SKM-1 (cell line): ENCODE measurements at regions not wholly inside any gene's neighbourhood (a gene's known extent, or its start where the extent isn't known, plus 50 kb on each side); places are given as distances from the start of the nearest gene placed in this dataset.
"Not testable (repeated sequence)": the region's sequence is repeated elsewhere in the genome, so short reads cannot be mapped to it uniquely, and the experiment has no call there.

Source experiments
- DNase-seq: peaks from one replicate; lab custom pipeline; 2025; ENCODE audit not compliant: unreplicated experiment; lab: John Stamatoyannopoulos, UW

DNA sequence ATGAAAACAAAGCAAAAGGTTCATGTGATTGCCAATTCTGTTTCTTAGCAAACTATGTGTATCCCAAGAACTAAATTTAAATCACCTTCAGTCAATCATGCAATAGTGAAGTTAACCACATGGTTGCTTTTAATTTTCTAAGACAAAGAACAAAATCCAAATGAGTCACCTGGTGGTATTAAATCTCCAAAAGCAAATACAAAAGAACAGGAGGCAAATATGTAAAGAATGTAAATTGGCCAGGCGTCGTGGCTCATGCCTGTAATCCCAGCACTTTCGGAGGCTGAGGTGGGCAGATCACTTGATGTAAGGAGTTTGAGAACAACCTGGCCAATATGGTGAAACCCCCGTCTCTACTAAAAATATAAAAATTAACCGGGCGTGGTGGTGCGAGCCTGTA, 54.2 kb upstream of the PIK3R4 start:
- no peak for DNase-seq

GRCh38 chr3:130801473-130801872, 54.8 kb upstream of the PIK3R4 start:
- DNase-seq = no peak

DNA sequence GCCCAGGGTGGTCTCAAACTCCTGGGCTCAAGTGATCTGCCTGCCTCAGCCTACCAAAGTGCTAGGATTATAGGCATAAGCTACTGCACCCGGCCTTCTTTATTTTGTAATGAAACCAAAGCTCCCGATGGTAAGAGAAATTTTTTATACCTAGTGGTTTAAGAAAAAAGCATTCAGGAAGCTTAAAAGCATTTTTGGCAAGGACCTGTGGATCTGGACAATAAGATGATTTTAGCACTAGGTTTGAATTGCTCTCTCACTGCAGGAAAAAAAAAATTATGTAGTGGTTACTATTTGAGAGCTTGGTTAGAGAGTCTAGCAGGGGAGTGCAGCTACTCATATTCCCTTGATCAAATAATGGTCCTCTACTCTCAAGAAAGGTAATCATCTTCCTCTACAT, 64.9 kb upstream of the PIK3R4 start:
- DNase-seq = no peak

- no peak for DNase-seq
These were observed 68.3 kb upstream of the PIK3R4 start for GRCh38 chr3:130814691-130815472.

GRCh38 chr3:130816561-130817445, 70.2 kb upstream of the PIK3R4 start:
- no peak for DNase-seq

GRCh38 chr3:130818066-130818465, 71.4 kb upstream of the PIK3R4 start:
- DNase-seq = not testable (repeated sequence)

DNA sequence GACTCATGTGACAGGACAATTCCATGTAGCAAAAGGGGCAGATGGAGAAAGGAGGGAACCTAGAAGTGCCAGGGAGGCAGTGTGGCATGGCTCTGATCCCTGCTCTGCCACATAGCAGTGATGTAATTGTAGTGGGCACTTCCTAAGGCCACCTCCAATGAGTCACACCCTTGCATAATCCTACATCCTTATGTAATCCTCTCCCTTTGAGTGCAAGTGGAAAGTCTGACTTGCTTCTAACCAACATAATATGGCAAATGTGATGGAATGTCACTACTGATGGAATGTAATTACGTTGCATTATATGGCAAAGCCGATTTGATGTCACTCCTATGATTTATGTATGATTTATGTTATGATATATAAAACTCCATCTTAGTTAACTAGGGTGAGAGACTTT, 72.9 kb upstream of the ATP2C1 start:
- peak; percentile 78 for DNase-seq

- DNase-seq = no peak
These were observed 72.1 kb upstream of the ATP2C1 start for GRCh38 chr3:130821806-130822205.

DNA sequence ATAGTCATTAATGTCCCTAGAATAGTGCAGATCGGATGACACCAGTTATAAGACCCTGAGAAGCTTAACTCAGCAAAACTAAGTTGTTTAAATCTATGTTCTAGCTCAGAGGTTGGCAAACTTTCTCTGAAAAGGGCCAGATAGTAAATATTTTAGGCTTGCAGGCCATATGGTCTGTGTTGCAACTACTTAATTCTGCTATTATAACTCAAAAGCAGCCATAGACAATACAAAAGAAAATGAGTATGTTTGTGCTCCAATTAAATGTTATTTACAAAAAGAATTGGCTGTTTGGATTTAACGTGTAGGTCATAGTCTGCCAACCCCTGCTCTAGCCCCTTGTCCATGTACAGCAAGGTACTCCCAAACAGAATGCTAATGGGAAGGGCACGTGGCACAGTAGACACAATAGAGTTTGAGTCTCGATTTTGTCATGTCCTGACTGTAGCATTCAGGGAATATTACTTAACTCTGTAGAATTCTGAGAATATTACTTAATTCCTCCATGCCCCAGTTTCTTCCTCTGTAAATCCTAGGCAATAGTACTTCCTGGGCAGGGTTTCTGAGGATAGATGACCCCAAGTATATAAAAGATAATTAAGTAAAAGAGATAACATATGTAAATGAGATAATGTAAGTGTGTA, 70.5 kb upstream of the ATP2C1 start:
- no peak for DNase-seq

DNA sequence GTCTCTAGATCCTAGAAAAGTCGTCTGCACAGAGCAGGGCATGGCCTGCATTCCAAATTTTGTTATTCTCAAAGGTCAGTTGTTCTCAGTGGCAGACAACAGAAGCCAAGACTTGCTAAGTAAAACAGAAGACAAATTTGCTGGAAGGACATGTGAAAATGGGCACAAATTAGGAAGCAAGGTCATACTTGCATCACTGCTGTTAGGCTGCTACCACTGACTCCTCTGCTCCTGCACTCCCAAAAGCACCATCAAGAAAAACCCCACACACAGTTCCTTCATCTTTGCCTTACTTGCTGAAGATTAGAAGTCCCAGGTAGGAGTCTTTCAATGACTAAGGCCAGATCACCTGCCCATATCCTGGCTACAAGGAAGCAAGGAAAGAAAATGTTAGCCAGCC, 69.9 kb upstream of the ATP2C1 start:
- DNase-seq = no peak

DNA sequence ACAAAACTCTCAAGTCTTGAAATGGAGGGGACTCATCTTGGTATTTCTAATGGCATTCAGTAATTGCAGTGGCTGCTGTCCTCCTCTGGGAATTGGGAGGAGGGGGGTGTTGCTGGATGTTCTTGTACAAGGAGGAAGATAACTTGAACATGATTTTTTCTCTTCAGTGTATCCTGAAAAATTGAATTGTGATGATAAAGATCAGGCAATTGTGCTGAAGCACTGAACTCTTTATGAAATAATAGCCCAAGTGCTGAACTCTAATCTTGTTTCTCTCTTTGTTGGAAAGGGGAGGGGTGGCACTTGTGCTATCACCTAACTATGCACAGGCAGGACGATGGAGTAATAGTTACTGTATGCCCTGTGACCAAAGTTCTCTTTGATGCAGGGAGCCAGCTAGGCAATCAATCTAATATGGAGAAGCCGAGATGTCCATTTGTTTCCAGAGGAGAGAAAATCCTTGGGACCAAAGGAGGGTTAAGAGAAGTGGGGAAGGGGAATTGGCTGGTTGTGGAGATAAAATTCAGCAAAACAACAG, 68.1 kb upstream of the ATP2C1 start:
- DNase-seq = no peak

GRCh38 chr3:130826516-130827182, 67.2 kb upstream of the ATP2C1 start:
- DNase-seq = no peak

GRCh38 chr3:130827486-130827885, 66.4 kb upstream of the ATP2C1 start:
- DNase-seq = no peak

DNA sequence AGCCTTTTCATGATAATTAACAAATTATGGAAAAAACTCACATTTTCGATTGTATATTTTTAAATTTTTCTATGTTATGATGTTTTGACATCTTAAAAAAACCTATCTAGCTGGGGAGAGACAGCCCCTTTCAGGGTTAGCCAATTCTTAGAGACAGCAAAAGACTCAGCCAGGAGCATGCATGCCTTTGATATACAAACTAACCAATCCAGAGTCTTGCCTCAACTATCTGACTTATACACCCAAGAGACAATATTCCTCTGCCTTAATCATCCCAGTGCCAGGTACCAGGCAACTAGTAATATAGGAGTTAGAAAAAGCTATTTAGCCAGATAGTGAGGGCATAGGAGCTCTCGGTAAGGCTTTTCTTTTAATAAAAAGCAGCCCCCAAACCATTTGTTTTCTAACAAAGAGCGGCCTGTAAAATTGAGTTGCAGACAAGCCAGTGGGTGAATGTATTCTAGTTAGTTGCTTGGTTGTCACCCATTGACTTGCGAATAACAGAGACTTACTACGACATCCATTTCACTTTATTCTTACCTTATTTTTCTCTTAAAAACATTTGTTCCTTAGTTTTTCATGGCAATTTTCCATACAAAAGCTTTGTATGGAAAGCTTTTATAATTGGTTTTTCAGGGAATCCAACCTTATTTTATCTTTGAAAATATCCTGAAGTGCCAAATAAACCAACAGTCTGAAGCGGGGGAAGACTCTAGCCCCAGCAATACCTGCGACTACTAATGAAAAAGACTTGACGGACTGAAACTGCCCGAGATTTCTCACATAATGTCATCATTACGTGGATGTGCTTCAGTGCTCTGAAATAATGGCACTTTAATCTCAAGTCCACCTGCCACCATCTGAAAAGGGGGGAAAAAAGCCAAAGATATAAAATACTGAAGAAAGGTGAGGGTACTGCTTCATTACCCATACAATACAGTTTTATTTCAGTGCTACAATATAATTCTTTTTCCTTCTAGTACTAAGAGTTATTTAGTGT, 64.6 kb upstream of the ATP2C1 start:
- DNase-seq = no peak

GRCh38 chr3:130831719-130832400, 62.0 kb upstream of the ATP2C1 start:
- DNase-seq = no peak

DNA sequence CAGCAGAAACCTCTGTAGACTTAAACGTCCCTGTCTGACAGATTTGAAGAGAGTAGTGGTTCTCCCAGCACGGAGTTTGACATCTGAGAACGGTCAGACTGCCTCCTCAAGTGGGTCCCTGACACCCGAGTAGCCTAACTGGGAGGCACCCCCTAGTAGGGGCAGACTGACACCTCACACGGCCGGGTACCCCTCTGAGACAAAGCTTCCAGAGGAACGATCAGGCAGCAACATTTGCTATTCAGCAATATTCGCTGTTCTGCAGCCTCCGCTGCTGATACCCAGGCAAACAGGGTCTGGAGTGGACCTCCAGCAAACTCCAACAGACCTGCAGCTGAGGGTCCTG, 61.5 kb upstream of the ATP2C1 start:
- not testable (repeated sequence) for DNase-seq

DNA sequence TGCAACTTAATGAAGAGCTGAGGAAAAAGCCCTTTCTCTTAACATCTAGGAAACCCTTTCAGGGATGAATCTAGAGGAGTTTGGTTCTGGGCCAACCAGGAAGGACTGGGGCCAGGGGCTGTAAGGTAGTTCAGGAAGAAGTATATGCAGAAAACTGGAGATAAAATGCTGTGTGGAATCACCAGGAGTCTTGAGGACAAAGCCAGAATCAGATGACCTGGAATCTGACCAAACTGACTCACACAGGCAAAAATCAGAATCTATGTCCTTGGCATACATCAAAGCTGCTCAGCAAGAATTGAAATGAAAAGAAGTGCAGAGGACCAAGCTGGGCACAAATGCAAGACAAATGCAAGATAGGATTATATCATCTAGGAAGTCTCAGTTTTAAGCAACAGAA, 59.4 kb upstream of the ATP2C1 start:
- no peak for DNase-seq

- no peak for DNase-seq
These were observed 58.4 kb upstream of the ATP2C1 start for GRCh38 chr3:130835483-130835882.

- DNase-seq = no peak
These were observed 54.8 kb upstream of the ATP2C1 start for GRCh38 chr3:130838898-130839600.
